Endothelial cell of umbilical vein (primary cell): ENCODE measurements at regions not wholly inside any gene's neighbourhood (a gene's known extent, or its start where the extent isn't known, plus 50 kb on each side); places are given as distances from the start of the nearest gene placed in this dataset.

Source experiments
- BruUV-seq: library from RNA; stranded (reverse); fragments of 400-500 nt; replicated peaks from 2 replicates; lab custom pipeline; 2021; lab: Mats Ljungman, UMichigan
- CTCF ChIA-PET: fragments of 300-600, 350-600 bp; sonication (Branson Sonifier 250); formaldehyde crosslinking; loops from one replicate; lab custom pipeline; 2021; ENCODE audit warnings: antibody characterized with exemption, inconsistent platforms; lab: Charles Lee
- POLR2A ChIA-PET: fragments of 300-600, 350-600 bp; sonication (Branson Sonifier 250); formaldehyde crosslinking; loops from one replicate; lab custom pipeline; 2021; ENCODE audit warnings: antibody characterized with exemption, inconsistent platforms; lab: Charles Lee
- DNase-seq: peaks from one replicate; pipeline ENCODE4 v3.0.0-alpha.2; 2011; ENCODE audit warnings: low read depth, low spot score
- FAIRE-seq: peaks from 2 replicates; lab custom pipeline; 2011; peaks lifted over from hg19 to GRCh38; lab: Jason Lieb, UNC
- H2AFZ ChIP-seq: 2 replicates; pipeline ENCODE4 v1.6.0; 2012; ENCODE audit warnings: low read depth, low read length, control low read depth, inconsistent platforms
- H3K27ac ChIP-seq: 2 replicates; pipeline ENCODE4 v1.5.1; 2011; ENCODE audit warnings: low read depth, mild to moderate bottlenecking, control low read depth, low read length, moderate library complexity; ENCODE audit not compliant: insufficient read depth
- H3K27me3 ChIP-seq, 2 experiments: 2 replicates each; pipeline versions ENCODE4 v1.6.0 to v1.6.1; 2011; ENCODE audit warnings: low read length in 2 of 2, mixed read lengths in 1 of 2; ENCODE audit not compliant: control insufficient read depth in 2 of 2, insufficient read depth in 2 of 2
- H3K36me3 ChIP-seq, 2 experiments: 2 replicates in 1 of 2; 3 replicates in 1 of 2; pipeline ENCODE4 v1.5.1; 2011; ENCODE audit warnings: low read length in 2 of 2, mild to moderate bottlenecking in 1 of 2, moderate library complexity in 1 of 2; ENCODE audit not compliant: control insufficient read depth in 2 of 2, insufficient read depth in 2 of 2; ENCODE audit errors: extremely low read depth in 1 of 2
- H3K4me1 ChIP-seq: 3 replicates; pipeline ENCODE4 v1.5.1; 2011; ENCODE audit warnings: mild to moderate bottlenecking, low read length; ENCODE audit not compliant: control insufficient read depth, insufficient read depth; ENCODE audit errors: extremely low read depth
- H3K4me2 ChIP-seq: 2 replicates; pipeline ENCODE4 v1.6.1; 2011; ENCODE audit warnings: low read length, control low read depth, mixed read lengths; ENCODE audit not compliant: insufficient read depth
- H3K4me3 ChIP-seq, 3 experiments: fragments of 200-600 bp in 1 of 3; sonication (generic), shearing (Covaris generic) in 1 of 3; replicated peaks in 1 of 3; 2 replicates each; pipeline ENCODE4 v1.5.1; 2011 to 2016; ENCODE audit warnings: control low read depth in 3 of 3, low read length in 3 of 3, mild to moderate bottlenecking in 2 of 3, inconsistent platforms in 1 of 3, low read depth in 1 of 3, moderate library complexity in 1 of 3; ENCODE audit not compliant: insufficient read depth in 1 of 3
- H3K79me2 ChIP-seq: 2 replicates; pipeline ENCODE4 v1.6.0; 2012; ENCODE audit warnings: low read length, inconsistent platforms; ENCODE audit not compliant: control insufficient read depth, insufficient read depth
- H3K9ac ChIP-seq: replicated peaks from 2 replicates; pipeline ENCODE3; 2011; ENCODE audit warnings: low read length, control low read depth; ENCODE audit not compliant: insufficient read depth; ENCODE audit errors: extremely low read depth
- H3K9me1 ChIP-seq: replicated peaks from 3 replicates; pipeline ENCODE4 v1.6.0; 2011; ENCODE audit warnings: mild to moderate bottlenecking, low read length; ENCODE audit not compliant: control insufficient read depth, insufficient read depth; ENCODE audit errors: extremely low read depth
- H3K9me3 ChIP-seq: replicated peaks from 2 replicates; pipeline ENCODE4 v1.5.1; 2012; ENCODE audit warnings: low read length, inconsistent platforms; ENCODE audit not compliant: control insufficient read depth, insufficient read depth
- H4K20me1 ChIP-seq: replicated peaks from 2 replicates; pipeline ENCODE3; 2011; ENCODE audit warnings: mild to moderate bottlenecking, low read length; ENCODE audit not compliant: control insufficient read depth, insufficient read depth; ENCODE audit errors: extremely low read depth
- CTCF ChIP-seq, 2 donors: IDR thresholded peaks; 1 replicate in 1 of 2; 2 replicates in 1 of 2; pipeline ENCODE4 v1.5.1; 2011; ENCODE audit warnings: low read length in 2 of 2, mild to moderate bottlenecking in 2 of 2, moderate library complexity in 2 of 2, control low read depth in 1 of 2, inconsistent platforms in 1 of 2, low read depth in 1 of 2; ENCODE audit not compliant: insufficient read depth in 1 of 2; ENCODE audit errors: extremely low read depth in 1 of 2
- EZH2 ChIP-seq: IDR thresholded peaks from 2 replicates; pipeline ENCODE4 v1.6.1; 2012; ENCODE audit warnings: borderline replicate concordance, low read depth, mild to moderate bottlenecking, moderate library complexity, low read length, inconsistent platforms; ENCODE audit not compliant: severe bottlenecking
- FOS ChIP-seq: IDR thresholded peaks from 2 replicates; pipeline ENCODE4 v1.6.1; 2011; ENCODE audit warnings: mild to moderate bottlenecking, low read length, moderate library complexity, borderline replicate concordance; ENCODE audit not compliant: insufficient read depth
- GATA2 ChIP-seq: IDR thresholded peaks from 2 replicates; pipeline ENCODE4 v1.7.0; 2011; ENCODE audit warnings: low read depth, mild to moderate bottlenecking, moderate library complexity, mixed read lengths, low read length; ENCODE audit not compliant: insufficient read length, insufficient read depth
- JUN ChIP-seq: IDR thresholded peaks from 2 replicates; pipeline ENCODE4 v1.6.1; 2011; ENCODE audit warnings: borderline replicate concordance, low read depth; ENCODE audit not compliant: insufficient read length, insufficient read depth
- MAX ChIP-seq: IDR thresholded peaks from 2 replicates; pipeline ENCODE4 v1.6.1; 2011; ENCODE audit not compliant: insufficient read depth, insufficient read length
- MYC ChIP-seq: IDR thresholded peaks from one replicate; pipeline ENCODE4 v1.6.1; 2011; ENCODE audit warnings: mild to moderate bottlenecking, low read depth, low read length
- POLR2A ChIP-seq: IDR thresholded peaks from 2 replicates; pipeline ENCODE4 v1.6.1; 2012; ENCODE audit warnings: low read depth, mild to moderate bottlenecking, control low read depth, low read length
- POLR2AphosphoS5 ChIP-seq: IDR thresholded peaks from 2 replicates; pipeline ENCODE4 v1.6.1; 2012; ENCODE audit warnings: low read depth, mild to moderate bottlenecking, control low read depth, low read length, moderate library complexity; ENCODE audit not compliant: insufficient read depth
- dilution Hi-C: fragments of 300-500 bp; cut with MboI; formaldehyde crosslinking; loops from one replicate; pipeline ENCODE4 v1.15.0; 2019; ENCODE audit warnings: low sequenced_read_pairs; ENCODE audit not compliant: extremely low pct_ligation_motif_present
- intact Hi-C: fragments of 100-400 bp; cut with micrococcal nuclease; formaldehyde crosslinking; loops from one replicate; pipeline ENCODE4 v1.10.0; 2022

GRCh38 chr3:30531017-30531570 is 75.3 kb upstream of the TGFBR2 start:
- no peak overlapping the region for H3K4me2 ChIP-seq
- H3K9ac ChIP-seq: no peak overlapping the region
- no TSS peak for BruUV-seq
- intact Hi-C loops (no loop called here), dilution Hi-C loops (no loop called here)
- no peaks in the 10 kb centered on the region for H4K20me1 ChIP-seq
- POLR2A ChIA-PET: no interaction called here
- no peak for FAIRE-seq
- no peak overlapping the region for H3K4me3 ChIP-seq
- CTCF ChIA-PET: no interaction called here
- no peaks in the 10 kb centered on the region for H3K9me1 ChIP-seq
- H3K9me3 ChIP-seq: no peaks in the 10 kb centered on the region
- H3K79me2 ChIP-seq: no peaks in the 10 kb centered on the region
- H2AFZ ChIP-seq: no peak overlapping the region
- no peaks in the 10 kb centered on the region for H3K27me3 ChIP-seq
- H3K27ac ChIP-seq: no peak overlapping the region
- peaks cover 28% of the 10 kb centered on the region for H3K4me1 ChIP-seq
- DNase-seq: no peak
- no peaks in the 10 kb centered on the region for H3K36me3 ChIP-seq
- TF ChIP-seq POLR2A (no peak), EZH2 (no peak), POLR2AphosphoS5 (no peak), FOS (no peak), MYC (no peak), GATA2 (no peak), MAX (no peak), CTCF (IDR thresholded peaks at IDR 0.05; ENCODE audit: extremely low read depth in 1 of 2, insufficient read depth in 1 of 2, low read depth in 1 of 2, low read length in 2 of 2) (no peak), JUN (no peak)
